H1 (cell line): ENCODE measurements at regions not wholly inside any gene's neighbourhood (a gene's known extent, or its start where the extent isn't known, plus 50 kb on each side); places are given as distances from the start of the nearest gene placed in this dataset.

ENCODE experiments used
- CTCF ChIA-PET: fragments of 300-600 bp; sonication (Branson Sonifier 250); formaldehyde crosslinking; loops from one replicate; lab custom pipeline; 2021; ENCODE audit not compliant: partially characterized antibody; lab: Charles Lee
- POLR2A ChIA-PET: fragments of 300-600 bp; sonication (Branson Sonifier 250); formaldehyde crosslinking; loops from one replicate; lab custom pipeline; 2021; ENCODE audit warnings: inconsistent platforms; ENCODE audit not compliant: partially characterized antibody; lab: Charles Lee
- DNase-seq, 2 experiments: peaks; one replicate each; pipeline versions ENCODE4 v3.0.0 to v3.0.0-alpha.2; 2010 to 2022; ENCODE audit warnings: low spot score in 2 of 2, low read depth in 1 of 2, mixed read lengths in 1 of 2
- FAIRE-seq: peaks from 2 replicates; lab custom pipeline; 2011; peaks lifted over from hg19 to GRCh38; lab: Jason Lieb, UNC
- H2AFZ ChIP-seq: 2 replicates; pipeline ENCODE4 v1.8.1; 2012; ENCODE audit warnings: low read length, inconsistent platforms
- H2AK5ac ChIP-seq: 2 replicates; pipeline ENCODE4 v1.6.1; 2013; ENCODE audit warnings: low read depth, low read length
- H2BK120ac ChIP-seq: replicated peaks from 2 replicates; pipeline ENCODE3; 2013; ENCODE audit warnings: low read depth, low read length, inconsistent platforms
- H2BK12ac ChIP-seq: 2 replicates; pipeline ENCODE4 v1.6.1; 2013; ENCODE audit warnings: low read depth, low read length
- H2BK15ac ChIP-seq: 2 replicates; pipeline ENCODE4 v1.6.1; 2013; ENCODE audit warnings: low read length
- H2BK20ac ChIP-seq: 2 replicates; pipeline ENCODE4 v1.6.1; 2013; ENCODE audit warnings: low read length
- H2BK5ac ChIP-seq: 2 replicates; pipeline ENCODE4 v1.6.1; 2013; ENCODE audit warnings: low read depth, low read length
- H3K14ac ChIP-seq: 2 replicates; pipeline ENCODE4 v1.6.1; 2013; ENCODE audit warnings: inconsistent platforms; ENCODE audit not compliant: insufficient read length
- H3K18ac ChIP-seq: 2 replicates; pipeline ENCODE4 v1.6.1; 2013; ENCODE audit warnings: low read length; ENCODE audit errors: extremely low read depth
- H3K23ac ChIP-seq: 2 replicates; pipeline ENCODE4 v1.6.1; 2013; ENCODE audit warnings: inconsistent platforms; ENCODE audit not compliant: insufficient read length
- H3K23me2 ChIP-seq: 2 replicates; pipeline ENCODE4 v1.6.1; 2013; ENCODE audit warnings: low read depth, low read length
- H3K27ac ChIP-seq: 2 replicates; pipeline ENCODE4 v1.6.1; 2011; ENCODE audit warnings: low read depth, low read length, inconsistent platforms
- H3K27me3 ChIP-seq, 4 experiments: replicated peaks in 1 of 4; 1 replicate in 1 of 4; 2 replicates in 3 of 4; pipeline versions ENCODE4 v1.6.1 to v1.8.1; 2011 to 2013; ENCODE audit warnings: low read length in 3 of 4, mild to moderate bottlenecking in 3 of 4, inconsistent platforms in 2 of 4, mixed read lengths in 2 of 4, moderate library complexity in 1 of 4; ENCODE audit not compliant: control insufficient read depth in 3 of 4, insufficient read depth in 3 of 4; ENCODE audit errors: extremely low read depth in 1 of 4
- H3K36me3 ChIP-seq, 4 experiments: 2 replicates each; pipeline versions ENCODE4 v1.6.1 to v1.8.1; 2011 to 2013; ENCODE audit warnings: mild to moderate bottlenecking in 4 of 4, low read length in 3 of 4, moderate library complexity in 2 of 4, control low read depth in 1 of 4, inconsistent platforms in 1 of 4; ENCODE audit not compliant: insufficient read depth in 4 of 4, control insufficient read depth in 2 of 4
- H3K4ac ChIP-seq: replicated peaks from 2 replicates; pipeline ENCODE3; 2013; ENCODE audit warnings: low read length, low read depth, mixed read lengths, inconsistent platforms; ENCODE audit not compliant: insufficient read length
- H3K4me1 ChIP-seq, 4 experiments: replicated peaks in 1 of 4; 1 replicate in 1 of 4; 2 replicates in 3 of 4; pipeline versions ENCODE4 v1.6.1 to v1.8.1; 2011 to 2013; ENCODE audit warnings: low read length in 3 of 4, inconsistent platforms in 2 of 4, mixed read lengths in 1 of 4; ENCODE audit not compliant: insufficient read depth in 4 of 4, control insufficient read depth in 3 of 4
- H3K4me2 ChIP-seq, 2 experiments: 2 replicates each; pipeline versions ENCODE4 v1.6.1 to v1.8.1; 2011 to 2013; ENCODE audit warnings: low read depth in 2 of 2, low read length in 2 of 2, control low read depth in 1 of 2, inconsistent platforms in 1 of 2, mild to moderate bottlenecking in 1 of 2; ENCODE audit not compliant: insufficient read depth in 1 of 2
- H3K4me3 ChIP-seq, 4 experiments: fragments of 200-600, 300-600 bp in 1 of 4; sonication (generic), shearing (Covaris generic), sonication (Bioruptor Twin) in 1 of 4; 2 replicates each; pipeline versions ENCODE4 v1.5.1 to v1.8.1; 2011 to 2016; ENCODE audit warnings: low read length in 4 of 4, low read depth in 3 of 4, control low read depth in 2 of 4, inconsistent platforms in 2 of 4, mild to moderate bottlenecking in 2 of 4, mixed read lengths in 1 of 4, moderate library complexity in 1 of 4; ENCODE audit not compliant: insufficient read depth in 2 of 4; ENCODE audit errors: extremely low read depth in 1 of 4
- H3K56ac ChIP-seq: replicated peaks from 2 replicates; pipeline ENCODE3; 2013; ENCODE audit warnings: low read depth, mild to moderate bottlenecking, mixed read lengths, low read length, inconsistent platforms; ENCODE audit not compliant: insufficient read length
- H3K79me1 ChIP-seq: 2 replicates; pipeline ENCODE4 v1.6.1; 2013; ENCODE audit warnings: low read depth, low read length, control low read depth
- H3K79me2 ChIP-seq, 2 experiments: 2 replicates each; pipeline versions ENCODE4 v1.6.1 to v1.8.1; 2012 to 2013; ENCODE audit warnings: low read length in 2 of 2, mild to moderate bottlenecking in 2 of 2, inconsistent platforms in 1 of 2; ENCODE audit not compliant: insufficient read depth in 2 of 2, control insufficient read depth in 1 of 2
- H3K9ac ChIP-seq, 4 experiments: replicated peaks in 1 of 4; 1 replicate in 1 of 4; 2 replicates in 3 of 4; pipeline versions ENCODE4 v1.6.1 to v1.8.1; 2011 to 2013; ENCODE audit warnings: low read depth in 3 of 4, low read length in 3 of 4, control low read depth in 2 of 4, mild to moderate bottlenecking in 2 of 4, moderate library complexity in 2 of 4, inconsistent platforms in 1 of 4; ENCODE audit errors: extremely low read depth in 1 of 4
- H3K9me3 ChIP-seq, 2 experiments: 2 replicates each; pipeline versions ENCODE4 v1.6.1 to v1.8.1; 2012 to 2013; ENCODE audit warnings: mild to moderate bottlenecking in 2 of 2, moderate library complexity in 2 of 2, control low read depth in 1 of 2, inconsistent platforms in 1 of 2, low read depth in 1 of 2, low read length in 1 of 2, mixed read lengths in 1 of 2; ENCODE audit not compliant: insufficient read depth in 2 of 2
- H4K20me1 ChIP-seq, 2 experiments: replicated peaks in 1 of 2; 2 replicates each; pipeline versions ENCODE3 to v1.8.1; 2011 to 2013; ENCODE audit warnings: inconsistent platforms in 2 of 2, low read length in 2 of 2, mild to moderate bottlenecking in 1 of 2; ENCODE audit not compliant: insufficient read depth in 2 of 2, control insufficient read depth in 1 of 2
- H4K5ac ChIP-seq: 2 replicates; pipeline ENCODE4 v1.6.1; 2013; ENCODE audit warnings: low read length, low read depth, mixed read lengths, inconsistent platforms; ENCODE audit not compliant: insufficient read length
- H4K8ac ChIP-seq: 2 replicates; pipeline ENCODE4 v1.8.0; 2013; ENCODE audit warnings: mild to moderate bottlenecking, moderate library complexity, low read length, inconsistent platforms; ENCODE audit not compliant: insufficient read depth; ENCODE audit errors: extremely low read depth
- H4K91ac ChIP-seq: replicated peaks from 2 replicates; pipeline ENCODE3; 2013; ENCODE audit warnings: low read length, mixed read lengths, inconsistent platforms; ENCODE audit not compliant: insufficient read length
- ATF2 ChIP-seq: IDR thresholded peaks from 2 replicates; pipeline ENCODE4 v1.6.1; 2012; ENCODE audit warnings: low read length, inconsistent platforms
- CBX8 ChIP-seq: fragments of 300-800, 300-1000 bp; sonication (generic); IDR thresholded peaks from 2 replicates; pipeline ENCODE4 v1.7.1; 2016; ENCODE audit warnings: low read depth, low read length, borderline replicate concordance
- CEBPB ChIP-seq: IDR thresholded peaks from 2 replicates; pipeline ENCODE4 v1.6.1; 2012; ENCODE audit warnings: low read depth, low read length
- CREB1 ChIP-seq: IDR thresholded peaks from 2 replicates; pipeline ENCODE4 v1.6.1; 2012; ENCODE audit warnings: inconsistent platforms
- CTBP2 ChIP-seq: IDR thresholded peaks from 2 replicates; pipeline ENCODE4 v1.7.0; 2011; ENCODE audit warnings: borderline replicate concordance, mild to moderate bottlenecking, moderate library complexity, mixed read lengths, low read length; ENCODE audit not compliant: insufficient read depth, insufficient read length
- EZH2 ChIP-seq: fragments of 200-600 bp; sonication (generic); IDR thresholded peaks from 2 replicates; pipeline ENCODE4 v1.7.1; 2012; ENCODE audit warnings: low read depth, mild to moderate bottlenecking, moderate library complexity, low read length, inconsistent platforms; ENCODE audit not compliant: severe bottlenecking
- JUN ChIP-seq: IDR thresholded peaks from 2 replicates; pipeline ENCODE4 v1.6.1; 2011; ENCODE audit warnings: low read depth, mild to moderate bottlenecking, improper control_type of control experiment, low read length
- KDM1A ChIP-seq: fragments of 200-600, 300-600 bp; sonication (generic); IDR thresholded peaks from 2 replicates; pipeline ENCODE4 v1.7.1; 2016; ENCODE audit warnings: mild to moderate bottlenecking, low read length, borderline replicate concordance
- KDM4A ChIP-seq: IDR thresholded peaks from one replicate; pipeline ENCODE4 v1.7.1; 2012; ENCODE audit warnings: low read depth, mild to moderate bottlenecking, moderate library complexity, low read length, inconsistent platforms; ENCODE audit not compliant: severe bottlenecking
- MAX ChIP-seq: IDR thresholded peaks from 2 replicates; pipeline ENCODE4 v1.6.1; 2012; ENCODE audit warnings: inconsistent platforms
- RXRA ChIP-seq: IDR thresholded peaks from 2 replicates; pipeline ENCODE4 v1.6.1; 2011; ENCODE audit warnings: low read depth, mild to moderate bottlenecking, low read length, moderate library complexity; ENCODE audit not compliant: insufficient read depth
- SIX5 ChIP-seq: IDR thresholded peaks from 2 replicates; pipeline ENCODE4 v1.6.1; 2011; ENCODE audit warnings: mild to moderate bottlenecking, low read depth, low read length
- SP2 ChIP-seq: IDR thresholded peaks from 2 replicates; pipeline ENCODE4 v1.6.1; 2012; ENCODE audit warnings: mild to moderate bottlenecking, low read length, inconsistent platforms
- ZNF274 ChIP-seq: IDR thresholded peaks from 2 replicates; pipeline ENCODE4 v1.7.0; 2012; ENCODE audit warnings: low read length, borderline replicate concordance; ENCODE audit errors: extremely low read depth
- WGBS, 2 experiments: shearing (Covaris generic) in 1 of 2; methylation state at CpG; one replicate each; pipeline versions ENCODE4 v1.1.6 to v1.1.7; 2013 to 2015; ENCODE audit warnings: low lambda C conversion rate in 2 of 2, mixed read lengths in 2 of 2, inconsistent platforms in 1 of 2, low coverage in 1 of 2, missing lambda C conversion rate in 1 of 2; ENCODE audit not compliant: insufficient replicate concordance in 2 of 2, insufficient coverage in 1 of 2, insufficient read length in 1 of 2; ENCODE audit errors: extremely low coverage in 1 of 2, missing lambda C conversion rate in 1 of 2; 5-methylcytosine and 5-hydroxymethylcytosine counted together

DNA sequence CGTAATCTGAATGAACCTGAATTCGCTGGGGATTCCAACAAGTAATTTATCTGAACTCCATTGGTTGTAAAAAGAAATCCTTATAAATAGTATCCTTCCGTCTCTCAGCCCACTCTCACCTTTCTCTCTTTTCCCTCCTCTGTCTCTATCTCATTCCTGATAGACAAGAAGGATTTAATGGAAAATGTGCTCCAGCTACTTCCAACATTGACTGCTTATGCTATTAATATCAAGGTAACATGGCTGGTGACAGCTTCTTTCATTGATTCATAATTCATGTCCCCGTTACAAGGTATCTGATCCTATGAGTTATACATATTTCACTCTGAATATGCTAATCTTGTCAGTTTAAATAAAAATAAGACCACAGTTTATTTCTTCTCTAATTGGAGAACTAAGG lies 326.8 kb downstream of the RASEF start:
- H2BK20ac ChIP-seq = no peak overlapping the region
- FAIRE-seq (no peak), DNase-seq (no peak)
- H2BK5ac ChIP-seq = no peak overlapping the region
- CTCF ChIA-PET = no interaction called here
- H3K79me1 ChIP-seq = no peaks in the 10 kb centered on the region
- H3K9ac ChIP-seq = no peak overlapping the region
- 85% methylated on average over 4 of the region's 4 CpGs; no CpG with 5 or more reads in 1 of the 2 experiments for WGBS, 2 experiments
- H2BK120ac ChIP-seq = no peak overlapping the region
- peaks cover 0 to 12% (median 3%) of the 10 kb centered on the region in 4 experiments; a peak in 3 of 7 replicates for H3K4me1 ChIP-seq
- H4K5ac ChIP-seq = no peak overlapping the region
- H4K20me1 ChIP-seq = no peaks in the 10 kb centered on the region
- no peak overlapping the region for H3K23ac ChIP-seq
- no peak overlapping the region for H3K56ac ChIP-seq
- no peak overlapping the region for H3K4ac ChIP-seq
- no peak overlapping the region for H3K18ac ChIP-seq
- no peak overlapping the region for H3K4me2 ChIP-seq
- no peak overlapping the region for H3K14ac ChIP-seq
- no peak overlapping the region for H3K4me3 ChIP-seq
- no peaks in the 10 kb centered on the region for H3K23me2 ChIP-seq
- H3K9me3 ChIP-seq = no peaks in the 10 kb centered on the region
- no peak overlapping the region for H2AFZ ChIP-seq
- H2AK5ac ChIP-seq = no peak overlapping the region
- H3K79me2 ChIP-seq = no peaks in the 10 kb centered on the region
- peaks cover 0 to 24% (median 0%) of the 10 kb centered on the region in 4 experiments; a peak in 3 of 8 replicates for H3K36me3 ChIP-seq
- no peak overlapping the region for H2BK12ac ChIP-seq
- H4K91ac ChIP-seq = no peak overlapping the region
- H3K27ac ChIP-seq = no peak overlapping the region
- POLR2A ChIA-PET = no interaction called here
- H2BK15ac ChIP-seq = no peak overlapping the region
- no peaks in the 10 kb centered on the region for H3K27me3 ChIP-seq
- H4K8ac ChIP-seq = no peak overlapping the region
- TF ChIP-seq MAX (no peak), SIX5 (no peak), ATF2 (no peak), CTBP2 (no peak), EZH2 (no peak), KDM1A (no peak), CREB1 (no peak), CBX8 (no peak), SP2 (no peak), RXRA (no peak), KDM4A (no peak), CEBPB (no peak), JUN (no peak), ZNF274 (no peak)
